AG20443 (cell line): ENCODE measurements at regions not wholly inside any gene's neighbourhood (a gene's known extent, or its start where the extent isn't known, plus 50 kb on each side); places are given as distances from the start of the nearest gene placed in this dataset.
"Not testable (repeated sequence)": the region's sequence is repeated elsewhere in the genome, so short reads cannot be mapped to it uniquely, and the experiment has no call there.

Experiments
- DNase-seq: peaks from one replicate; pipeline ENCODE4 v3.0.0; 2012; ENCODE audit warnings: low spot score, mixed read lengths

DNA sequence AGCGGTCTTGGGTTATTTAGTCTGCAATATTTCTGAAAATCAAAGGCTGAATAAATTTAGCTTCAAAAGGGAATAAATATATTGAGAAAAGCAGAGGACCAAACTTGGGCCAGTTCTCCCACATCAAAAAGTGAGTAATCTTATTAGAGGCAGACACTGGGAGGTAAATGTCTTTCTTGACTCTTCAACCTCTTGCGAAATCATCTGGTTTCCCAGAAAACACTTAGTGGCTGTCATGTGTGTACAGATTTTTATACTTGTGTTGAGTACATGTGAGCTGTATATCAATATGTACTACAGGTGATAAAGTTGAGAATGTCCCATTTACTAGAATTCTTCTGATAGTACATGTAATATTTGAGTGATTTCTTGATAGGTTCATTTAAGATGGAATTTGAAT lies 454.9 kb downstream of the PRR16 start:
- DNase-seq = no peak

DNA sequence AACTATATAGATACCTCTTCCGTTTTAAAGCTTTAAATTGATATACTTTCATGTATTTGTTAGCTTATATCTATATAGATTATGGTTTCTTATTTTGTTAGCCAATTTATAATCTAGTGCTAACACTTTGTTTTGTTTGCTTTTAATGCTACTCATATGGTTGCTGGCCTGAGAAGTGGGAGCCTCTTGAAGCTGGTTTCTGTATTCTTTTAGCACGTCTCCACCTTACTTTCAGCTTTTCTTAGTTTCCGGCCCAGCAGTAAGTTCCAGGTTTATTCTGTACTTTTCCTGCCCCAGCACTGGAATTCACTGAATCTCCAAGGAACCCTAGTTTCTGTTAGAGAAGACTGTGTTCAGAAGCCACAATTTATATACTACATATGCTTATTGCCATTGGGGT lies 458.9 kb downstream of the PRR16 start:
- DNase-seq = no peak

- DNase-seq = no peak
Observed at GRCh38 chr5:120926471-120926870, 462.4 kb downstream of the PRR16 start.

DNA sequence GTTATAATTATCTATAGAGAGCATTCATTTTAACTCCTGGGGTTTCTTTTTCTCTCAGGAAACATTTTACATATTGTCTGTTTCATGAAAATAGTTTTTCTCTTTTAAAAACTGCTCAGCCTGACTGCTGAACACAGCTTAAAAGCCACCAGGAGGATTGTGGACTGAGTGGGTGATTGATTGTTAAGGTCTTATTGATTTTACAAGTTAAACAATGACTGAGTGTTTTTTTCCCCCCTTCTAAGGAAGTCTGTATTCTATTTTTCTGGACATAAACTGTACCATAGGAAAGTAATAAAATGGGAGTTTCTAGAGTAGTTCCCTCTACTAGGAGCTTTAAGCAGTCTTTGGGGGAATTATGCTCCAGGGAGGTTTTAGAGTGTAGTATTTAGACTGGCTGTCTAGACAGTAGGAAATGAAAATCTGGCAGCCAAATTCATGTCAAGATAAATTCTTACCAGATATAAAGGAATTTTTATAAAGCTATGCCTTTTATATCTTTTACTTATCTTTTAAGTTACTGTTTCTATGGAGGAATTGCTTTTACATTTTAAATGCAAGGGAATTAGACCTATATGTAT lies 463.9 kb downstream of the PRR16 start:
- DNase-seq = no peak

GRCh38 chr5:120932480-120932879 lies 468.4 kb downstream of the PRR16 start:
- DNase-seq = no peak

- no peak for DNase-seq
Observed at GRCh38 chr5:120934031-120934430, 469.9 kb downstream of the PRR16 start.

GRCh38 chr5:120936652-120937051 lies 472.6 kb downstream of the PRR16 start:
- no peak for DNase-seq

GRCh38 chr5:120938604-120939003 lies 474.5 kb downstream of the PRR16 start:
- no peak for DNase-seq

DNA sequence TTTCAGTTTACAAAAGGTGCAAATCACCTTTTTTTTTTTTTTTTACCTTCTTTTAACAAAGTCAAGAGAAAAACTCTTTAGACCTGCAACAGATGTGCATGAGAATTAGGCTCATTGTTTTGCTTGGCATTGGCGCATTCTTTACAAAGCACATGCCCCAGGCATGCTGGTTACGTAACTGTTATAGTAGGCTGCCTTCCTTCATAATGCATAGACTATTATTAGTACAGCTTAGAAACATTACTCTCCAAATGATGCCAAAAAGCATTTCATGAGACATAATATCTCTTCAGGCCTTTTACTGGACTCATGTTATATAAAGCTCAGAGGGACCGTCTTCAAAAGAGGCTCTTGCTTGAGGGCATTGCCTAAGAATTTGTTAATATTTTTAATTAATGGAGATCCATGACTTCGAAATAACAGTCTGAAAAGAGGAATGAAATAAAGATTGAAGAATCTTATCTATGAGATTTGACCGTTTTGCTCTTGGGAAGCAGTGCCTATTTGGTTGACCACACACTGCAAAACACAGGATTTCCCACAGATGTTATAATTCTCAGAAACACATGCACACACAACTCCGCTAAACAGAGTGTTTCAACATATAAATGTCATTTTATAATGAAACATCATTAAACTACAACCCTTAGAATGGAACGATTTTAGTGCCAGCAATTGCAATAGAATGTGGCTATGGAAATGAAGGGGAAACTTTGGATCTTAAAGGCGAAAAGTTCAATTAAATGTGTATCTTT lies 478.7 kb downstream of the PRR16 start:
- no peak for DNase-seq

- not testable (repeated sequence) for DNase-seq
Observed at GRCh38 chr5:120949596-120949995, 485.5 kb downstream of the PRR16 start.

- not testable (repeated sequence) for DNase-seq
Observed at GRCh38 chr5:120953445-120953844, 489.3 kb downstream of the PRR16 start.

DNA sequence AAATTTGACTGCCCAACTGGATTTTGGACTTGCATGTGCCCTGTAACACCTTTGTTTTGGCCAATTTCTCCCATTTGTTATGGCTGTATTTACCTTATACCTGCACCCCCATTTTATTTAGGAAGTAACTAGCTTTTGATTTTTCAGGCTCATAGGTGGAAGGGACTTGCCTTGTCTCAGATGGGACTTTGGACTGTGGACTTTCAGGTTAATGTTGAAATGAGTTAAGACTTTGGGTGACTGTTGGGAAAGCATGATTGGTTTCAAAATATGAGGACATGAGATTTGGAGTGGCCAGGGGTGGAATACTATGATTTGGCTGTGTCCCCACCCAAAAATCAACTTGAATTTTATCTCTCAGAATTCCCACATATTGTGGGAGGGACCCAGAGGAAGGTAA lies 490.2 kb downstream of the PRR16 start:
- DNase-seq = no peak

- no peak for DNase-seq
Observed at GRCh38 chr5:120955795-120956194, 491.7 kb downstream of the PRR16 start.

- no peak for DNase-seq
Observed at GRCh38 chr5:120958877-120959485, 494.9 kb downstream of the PRR16 start.

GRCh38 chr5:120960510-120960909 lies 496.4 kb downstream of the PRR16 start:
- DNase-seq = no peak

DNA sequence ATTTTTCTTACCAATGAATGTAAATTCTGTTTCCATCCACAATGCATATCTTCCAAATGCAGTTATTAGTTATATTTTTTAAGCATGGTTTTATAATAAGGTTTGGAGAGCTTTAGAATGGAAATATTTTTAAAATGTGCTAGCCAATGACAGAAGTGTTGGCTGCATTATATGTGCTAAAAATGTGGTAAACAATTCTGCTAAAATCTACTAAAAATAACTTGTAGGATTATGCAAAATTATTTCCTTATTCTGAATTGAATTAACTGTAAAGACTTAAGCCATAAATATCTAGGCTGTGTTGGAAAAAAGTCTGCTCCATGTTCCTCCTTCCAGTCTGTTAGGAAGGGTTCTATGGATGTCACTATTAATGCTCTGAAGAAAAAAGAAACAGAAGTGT lies 503.3 kb downstream of the PRR16 start:
- DNase-seq = no peak

GRCh38 chr5:120974690-120975089 lies 510.6 kb downstream of the PRR16 start:
- no peak for DNase-seq

DNA sequence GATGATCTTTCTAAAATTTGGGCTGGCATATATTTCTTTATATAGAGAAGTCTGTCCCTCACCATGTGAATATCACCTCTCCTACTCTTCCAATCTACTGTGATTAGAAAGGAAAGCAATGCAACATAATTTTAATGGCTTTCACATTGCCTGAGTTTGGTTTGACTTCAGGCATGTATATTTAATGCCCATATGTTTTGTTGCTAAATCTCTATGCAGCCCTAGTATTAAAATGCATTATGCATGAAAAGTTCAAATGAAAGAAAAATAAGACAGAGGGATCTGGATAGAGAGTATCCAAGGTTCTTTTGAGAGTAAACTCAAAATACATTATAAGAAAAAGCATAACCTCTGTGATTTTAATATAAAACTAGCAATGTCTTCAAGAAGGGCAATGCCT lies 518.3 kb downstream of the PRR16 start:
- DNase-seq = no peak

DNA sequence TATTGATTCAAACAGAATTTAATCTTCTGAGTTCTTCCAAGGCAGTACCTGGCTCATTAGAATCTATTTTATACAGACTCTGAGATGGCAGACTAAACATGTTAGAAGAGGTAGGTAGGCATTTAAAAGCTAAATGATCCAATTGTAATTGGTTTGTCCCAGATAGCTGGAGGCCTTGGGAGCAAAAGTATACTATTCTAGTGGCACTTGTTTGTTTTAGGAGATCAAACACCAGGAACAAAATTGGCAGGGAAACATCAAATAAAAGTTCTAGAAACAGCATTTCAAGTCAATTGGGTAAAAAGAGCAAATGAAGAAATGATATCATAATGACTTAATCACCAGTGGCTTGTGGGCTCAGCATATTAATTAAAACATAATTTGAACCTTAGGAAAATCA lies 521.4 kb downstream of the PRR16 start:
- no peak for DNase-seq

- no peak for DNase-seq
Observed at GRCh38 chr5:120988491-120988890, 524.4 kb downstream of the PRR16 start.

GRCh38 chr5:120988941-120989340 lies 524.8 kb downstream of the PRR16 start:
- no peak for DNase-seq

DNA sequence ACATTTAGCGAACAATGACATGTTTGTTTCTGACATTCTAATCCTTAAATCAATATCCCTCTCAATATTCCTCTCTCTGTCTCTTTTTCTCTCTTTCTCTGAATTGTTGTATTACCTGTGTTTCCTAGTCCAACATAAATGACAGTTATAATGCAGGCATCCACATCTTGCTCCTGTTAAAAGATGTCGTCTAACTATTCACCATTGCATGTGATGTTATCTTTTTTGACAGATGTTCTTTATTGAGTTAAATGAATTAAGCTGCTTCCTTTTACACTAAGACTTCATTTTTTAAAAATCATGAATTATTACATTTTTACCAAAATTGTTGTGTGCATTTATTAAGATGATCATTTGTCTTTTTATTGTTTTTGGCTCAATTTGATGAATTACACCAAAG lies 527.5 kb downstream of the PRR16 start:
- DNase-seq = no peak

GRCh38 chr5:120994112-120994511 lies 530.0 kb downstream of the PRR16 start:
- no peak for DNase-seq

DNA sequence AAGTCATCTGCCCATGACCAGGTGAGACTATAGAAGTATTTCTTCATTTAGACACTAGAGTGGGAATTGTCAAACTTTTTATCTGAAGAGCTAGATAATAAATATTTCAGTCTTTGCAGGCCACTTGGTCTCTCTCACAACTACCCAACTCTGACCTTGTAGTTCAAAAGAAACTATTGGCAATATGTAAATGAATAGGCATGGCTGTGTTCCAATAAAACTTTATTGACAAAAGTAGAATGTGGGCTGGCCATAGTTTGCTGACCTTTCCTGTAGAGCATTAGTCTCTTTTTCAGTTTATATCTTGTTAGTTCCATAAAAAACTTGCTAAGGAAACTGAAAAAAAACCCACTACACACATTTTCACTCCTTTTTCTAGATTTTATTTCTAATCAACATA lies 535.5 kb downstream of the PRR16 start:
- no peak for DNase-seq
